Retinal pigment epithelial cell (primary cell): ENCODE measurements at regions not wholly inside any gene's neighbourhood (a gene's known extent, or its start where the extent isn't known, plus 50 kb on each side); places are given as distances from the start of the nearest gene placed in this dataset.

Source experiments
- DNase-seq: peaks from one replicate; pipeline ENCODE4 v3.0.0-alpha.2; 2010; ENCODE audit warnings: low read depth
- H3K4me3 ChIP-seq: 2 replicates; pipeline ENCODE4 v1.5.1; 2011; ENCODE audit warnings: mild to moderate bottlenecking, low read length, control low read depth, moderate library complexity
- TF ChIP-seq, protein P1 (sequence below): conservative IDR thresholded peaks from 2 replicates; pipeline ENCODE4 v1.5.1; 2011; ENCODE audit warnings: low read depth, low read length, control low read depth, inconsistent platforms

DNA sequence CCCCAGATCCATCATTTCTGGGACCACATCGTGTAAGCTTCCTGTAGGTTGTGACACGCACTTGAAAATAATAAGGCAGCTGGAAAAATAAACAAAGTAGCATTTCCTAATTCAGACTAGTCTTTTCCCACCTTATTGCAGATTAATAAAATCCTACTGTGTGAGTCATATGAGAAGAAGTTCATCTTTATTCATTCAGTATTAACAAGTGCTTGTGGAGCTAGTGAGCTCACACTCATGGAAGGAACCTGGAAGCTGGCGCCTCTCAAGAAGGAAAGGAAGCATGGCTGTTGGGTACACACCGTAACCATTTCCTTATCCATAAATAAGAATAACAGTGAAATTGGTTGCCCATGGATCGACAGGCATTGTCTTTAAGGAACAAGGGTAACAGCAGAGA lies 152.6 kb upstream of the PFKP start:
- TF ChIP-seq, protein P1, sequence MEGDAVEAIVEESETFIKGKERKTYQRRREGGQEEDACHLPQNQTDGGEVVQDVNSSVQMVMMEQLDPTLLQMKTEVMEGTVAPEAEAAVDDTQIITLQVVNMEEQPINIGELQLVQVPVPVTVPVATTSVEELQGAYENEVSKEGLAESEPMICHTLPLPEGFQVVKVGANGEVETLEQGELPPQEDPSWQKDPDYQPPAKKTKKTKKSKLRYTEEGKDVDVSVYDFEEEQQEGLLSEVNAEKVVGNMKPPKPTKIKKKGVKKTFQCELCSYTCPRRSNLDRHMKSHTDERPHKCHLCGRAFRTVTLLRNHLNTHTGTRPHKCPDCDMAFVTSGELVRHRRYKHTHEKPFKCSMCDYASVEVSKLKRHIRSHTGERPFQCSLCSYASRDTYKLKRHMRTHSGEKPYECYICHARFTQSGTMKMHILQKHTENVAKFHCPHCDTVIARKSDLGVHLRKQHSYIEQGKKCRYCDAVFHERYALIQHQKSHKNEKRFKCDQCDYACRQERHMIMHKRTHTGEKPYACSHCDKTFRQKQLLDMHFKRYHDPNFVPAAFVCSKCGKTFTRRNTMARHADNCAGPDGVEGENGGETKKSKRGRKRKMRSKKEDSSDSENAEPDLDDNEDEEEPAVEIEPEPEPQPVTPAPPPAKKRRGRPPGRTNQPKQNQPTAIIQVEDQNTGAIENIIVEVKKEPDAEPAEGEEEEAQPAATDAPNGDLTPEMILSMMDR = no peak
- H3K4me3 ChIP-seq = no peak overlapping the region
- DNase-seq = no peak

- TF ChIP-seq, protein P1 = no peak
- H3K4me3 ChIP-seq = no peak overlapping the region
- DNase-seq = no peak
Measured at GRCh38 chr10:2913474-2913873, 153.9 kb upstream of the PFKP start.

- TF ChIP-seq, protein P1 = no peak
Measured at GRCh38 chr10:2910656-2911055, 156.7 kb upstream of the PFKP start.

DNA sequence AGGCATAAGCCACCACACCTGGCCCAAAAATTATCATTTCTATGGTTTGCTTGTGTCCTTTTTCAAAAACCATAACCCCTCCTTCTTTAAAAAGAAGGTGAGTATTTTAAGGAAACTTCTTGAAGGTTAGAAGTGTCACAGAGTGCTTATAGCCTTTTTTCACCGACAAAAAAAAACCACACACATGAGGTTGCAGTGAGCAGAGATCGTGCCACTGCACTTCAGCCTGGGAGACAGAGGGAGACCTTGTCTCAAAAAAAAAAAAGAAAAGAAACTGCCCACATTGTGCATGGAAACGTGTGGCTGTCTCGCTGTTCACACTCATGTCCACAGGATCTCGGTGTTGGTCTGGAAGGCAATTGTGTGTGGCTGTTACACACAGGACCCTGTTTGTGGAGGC lies 157.4 kb upstream of the PFKP start:
- no peak for DNase-seq
- no peak overlapping the region for H3K4me3 ChIP-seq
- TF ChIP-seq, protein P1 = no peak

More at GRCh38 chr10:2910656-2911055, 156.7 kb upstream of the PFKP start:
- no peak overlapping the region for H3K4me3 ChIP-seq
- DNase-seq = no peak

- TF ChIP-seq, protein P1 = no peak
- no peak for DNase-seq
- H3K4me3 ChIP-seq = no peak overlapping the region
Measured at GRCh38 chr10:2908851-2909630, 158.3 kb upstream of the PFKP start.

DNA sequence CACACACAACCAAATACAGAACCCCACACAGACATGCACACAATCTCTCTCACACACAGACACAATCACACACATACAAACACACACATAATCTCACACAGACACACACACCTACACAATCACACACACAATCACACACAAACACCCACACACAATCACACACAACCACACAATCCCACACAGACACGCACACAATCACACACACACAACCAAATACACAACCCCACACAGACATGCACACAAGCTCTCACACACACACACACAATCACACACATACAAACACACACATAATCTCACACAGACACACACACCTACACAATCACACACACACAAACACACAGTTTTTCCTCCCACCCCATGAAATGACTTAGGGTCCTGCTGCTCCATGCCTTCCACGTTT lies 160.4 kb upstream of the PFKP start:
- TF ChIP-seq, protein P1 = no peak
- no peak overlapping the region for H3K4me3 ChIP-seq
- no peak for DNase-seq

DNA sequence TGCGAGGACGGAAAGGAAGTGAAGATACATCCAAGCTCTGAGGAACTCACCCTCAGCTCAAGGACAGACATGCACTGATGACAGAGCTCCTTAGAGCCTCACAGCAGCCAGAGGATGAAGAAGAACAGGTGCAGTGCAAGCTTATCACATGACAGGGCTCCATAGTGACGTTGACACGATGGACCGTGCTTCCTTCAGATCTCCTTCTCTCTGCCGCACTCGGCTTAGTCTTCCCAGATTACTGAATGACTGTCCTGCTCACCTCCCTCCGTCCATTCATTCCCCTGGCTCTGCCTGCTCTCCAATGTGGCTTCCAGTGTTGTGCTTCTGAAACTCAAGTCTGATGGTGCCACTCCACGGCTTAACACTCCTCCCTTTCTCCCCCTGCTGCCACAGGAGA lies 161.5 kb upstream of the PFKP start:
- DNase-seq = no peak
- TF ChIP-seq, protein P1 = no peak
- no peak overlapping the region for H3K4me3 ChIP-seq
